Esophagus muscularis mucosa (tissue), 4 donors: ENCODE measurements at regions not wholly inside any gene's neighbourhood (a gene's known extent, or its start where the extent isn't known, plus 50 kb on each side); places are given as distances from the start of the nearest gene placed in this dataset.

ENCODE experiments used
- CTCF ChIP-seq, 3 experiments: fragments of 200-600 bp in 2 of 3; fragments of 450-650 bp in 1 of 3; sonication (generic) in 2 of 3; IDR thresholded peaks; one replicate each; pipeline ENCODE4 v1.5.1; 2017 to 2019; ENCODE audit warnings: antibody characterized with exemption in 3 of 3, mild to moderate bottlenecking in 2 of 3, moderate library complexity in 1 of 3
- EP300 ChIP-seq: sonication (generic); formaldehyde crosslinking; IDR thresholded peaks from one replicate; pipeline ENCODE4 v1.6.1; 2017; ENCODE audit warnings: antibody characterized with exemption
- POLR2A ChIP-seq: fragments of 450-650 bp; IDR thresholded peaks from one replicate; pipeline ENCODE4 v1.6.1; 2017; ENCODE audit warnings: antibody characterized with exemption, moderate library complexity, mild to moderate bottlenecking, low read depth

GRCh38 chr12:130104571-130105106 lies 57.6 kb upstream of the FZD10 start:
- TF ChIP-seq EP300 = no peak
- no peak for TF ChIP-seq CTCF (IDR thresholded peaks at IDR 0.05)
- TF ChIP-seq POLR2A = no peak
